GM19455 (cell line): ENCODE measurements at regions not wholly inside any gene's neighbourhood (a gene's known extent, or its start where the extent isn't known, plus 50 kb on each side); places are given as distances from the start of the nearest gene placed in this dataset.

ENCODE experiments used
- ATAC-seq: cut with Tn5 transposase; IDR thresholded peaks from one replicate; pipeline ENCODE4 v1.9.1; 2021; ENCODE audit not compliant: unreplicated experiment

DNA sequence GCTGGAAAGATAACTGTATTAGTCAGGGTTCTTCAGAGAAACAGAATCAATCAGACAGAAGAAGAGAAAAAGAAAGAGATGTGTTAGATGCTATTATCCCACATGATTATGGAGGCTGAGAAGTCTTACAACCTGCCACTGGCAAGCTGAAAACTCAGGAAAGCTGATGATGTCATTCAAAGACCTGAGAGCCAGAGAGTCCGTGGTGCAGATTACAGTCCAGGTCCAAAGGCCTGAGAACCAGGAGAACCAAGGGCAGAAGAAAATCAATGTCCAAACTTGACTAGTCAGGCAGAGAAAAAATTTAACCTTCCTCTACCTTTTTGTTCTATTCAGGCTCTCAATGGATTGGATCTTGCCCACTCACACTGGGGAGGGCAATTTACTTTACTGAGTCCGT, 172.5 kb downstream of the QDPR start:
- ATAC-seq: no peak

DNA sequence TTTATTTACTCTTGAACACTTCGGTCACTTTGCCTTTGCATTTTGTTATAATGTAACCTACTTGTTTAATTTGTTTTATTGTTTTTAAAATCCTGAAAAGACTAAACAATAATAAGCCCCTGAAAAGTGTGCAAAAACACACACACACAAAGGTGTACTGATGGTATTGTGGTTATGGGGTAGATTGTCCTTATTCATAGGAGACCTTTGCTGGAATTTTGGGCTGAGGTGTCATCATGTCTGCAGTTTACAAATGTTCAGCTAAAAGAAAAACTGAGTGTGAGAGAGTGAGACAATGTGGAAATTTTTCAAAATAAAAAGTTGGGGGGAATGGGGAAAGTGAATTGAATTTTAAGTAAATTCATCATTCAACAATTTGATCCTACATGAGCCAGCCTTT, 174.9 kb downstream of the QDPR start:
- no peak for ATAC-seq

DNA sequence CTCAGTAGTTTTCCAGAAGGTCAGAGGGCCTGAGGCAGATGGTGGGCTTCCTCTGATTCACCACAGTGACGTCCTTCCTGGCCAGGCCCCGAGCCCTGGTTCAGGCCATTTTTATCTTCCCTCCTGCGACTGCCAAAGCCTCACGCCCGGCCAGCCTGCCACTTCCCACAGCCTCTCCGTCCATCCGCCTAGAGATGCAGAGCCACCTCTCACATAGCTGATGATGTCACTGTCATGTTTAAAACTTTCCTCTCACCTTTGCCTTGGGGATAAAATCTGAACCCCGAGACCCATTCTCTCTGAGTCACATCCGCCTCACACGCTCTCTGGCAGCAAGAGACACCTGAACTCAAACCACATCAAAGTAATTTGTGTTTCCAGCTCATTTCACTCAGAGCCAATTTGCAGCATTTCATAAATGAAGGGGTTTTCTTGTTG, 175.3 kb downstream of the QDPR start:
- ATAC-seq: peak; percentile 91

GRCh38 chr4:17336069-17336468, 175.8 kb downstream of the QDPR start:
- no peak for ATAC-seq

DNA sequence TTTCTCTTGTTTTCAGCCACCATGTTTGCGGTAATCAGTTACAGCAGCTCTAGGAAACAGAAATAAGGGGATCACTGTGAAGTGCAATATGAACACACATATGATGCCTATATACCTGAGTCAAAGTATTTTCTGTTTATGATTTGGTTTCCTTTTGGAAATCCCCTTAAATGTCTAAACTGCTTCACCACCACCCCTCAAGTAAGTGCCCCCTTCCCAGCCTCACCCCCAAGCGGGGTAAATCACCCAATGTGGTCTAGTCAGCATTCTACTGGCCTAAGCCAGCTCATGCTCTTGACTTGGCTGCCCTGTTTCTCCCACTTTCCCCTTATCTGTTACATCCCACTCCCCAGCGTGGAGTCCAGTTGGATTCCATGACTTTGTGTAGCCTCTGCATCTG, 176.5 kb downstream of the QDPR start:
- no peak for ATAC-seq

GRCh38 chr4:17332478-17332877, 179.4 kb downstream of the QDPR start:
- ATAC-seq: no peak

DNA sequence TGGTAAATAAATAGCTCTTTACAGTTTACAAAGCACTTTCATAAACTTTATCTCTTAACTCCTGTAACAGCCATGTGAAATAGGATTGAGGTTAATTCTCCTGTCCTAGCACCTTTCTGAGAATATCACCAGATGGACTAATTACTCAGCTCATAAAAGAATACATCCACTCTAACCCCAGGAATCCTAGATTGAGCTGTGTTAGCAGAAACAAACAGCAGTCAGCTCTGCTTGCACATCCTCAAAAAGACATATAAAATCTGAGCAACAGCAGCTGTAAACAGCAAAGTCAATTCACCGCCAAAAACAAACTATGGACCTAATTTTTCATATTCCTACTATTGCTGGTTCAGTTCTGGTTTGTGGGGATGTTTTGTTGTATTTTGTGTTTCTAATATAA, 182.8 kb downstream of the QDPR start:
- no peak for ATAC-seq

GRCh38 chr4:17328141-17328815, 183.6 kb downstream of the QDPR start:
- no peak for ATAC-seq

DNA sequence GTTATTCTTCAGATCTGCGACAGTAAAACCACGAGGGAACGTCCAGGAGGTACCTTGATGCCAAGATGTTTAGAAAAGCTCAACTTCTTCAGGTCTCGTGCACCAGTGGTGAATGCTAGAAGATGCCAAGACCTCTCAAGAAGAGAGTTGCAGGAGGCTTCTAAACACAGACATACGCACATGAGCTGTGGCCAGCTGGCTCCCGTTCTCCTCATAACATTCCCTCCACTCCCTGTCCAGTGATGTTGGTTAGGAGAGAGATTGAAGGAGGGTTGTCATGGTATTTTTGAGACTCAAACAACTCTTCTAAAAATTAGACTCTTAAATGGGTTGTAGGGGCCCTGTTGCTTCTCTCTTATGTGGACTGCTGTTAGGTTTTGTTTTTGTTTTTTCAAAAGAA, 184.3 kb downstream of the QDPR start:
- no peak for ATAC-seq

GRCh38 chr4:17326756-17327155, 185.1 kb downstream of the QDPR start:
- ATAC-seq: no peak

GRCh38 chr4:17325098-17325497, 186.8 kb downstream of the QDPR start:
- no peak for ATAC-seq

DNA sequence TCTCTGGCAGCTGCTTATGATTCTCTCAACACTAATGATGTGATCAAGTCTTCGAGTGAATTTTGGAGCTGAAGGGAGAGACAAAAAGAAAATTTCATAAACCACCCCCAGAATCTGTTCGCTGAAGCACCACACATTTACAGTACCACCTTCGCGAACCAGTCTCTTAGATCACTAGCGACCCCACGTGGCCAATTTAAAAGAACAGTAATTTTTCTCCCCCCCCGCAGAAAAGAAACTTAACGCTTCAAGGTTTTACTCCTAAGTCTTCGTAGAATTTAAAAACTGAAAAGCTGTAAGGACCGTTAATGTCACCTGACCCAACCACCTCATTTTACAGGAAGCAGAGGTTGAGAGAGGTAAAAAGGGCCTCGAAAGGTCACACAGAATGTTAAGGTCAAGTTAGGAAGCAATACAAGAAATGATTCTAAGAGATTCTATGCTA, 187.5 kb downstream of the QDPR start:
- ATAC-seq: no peak

DNA sequence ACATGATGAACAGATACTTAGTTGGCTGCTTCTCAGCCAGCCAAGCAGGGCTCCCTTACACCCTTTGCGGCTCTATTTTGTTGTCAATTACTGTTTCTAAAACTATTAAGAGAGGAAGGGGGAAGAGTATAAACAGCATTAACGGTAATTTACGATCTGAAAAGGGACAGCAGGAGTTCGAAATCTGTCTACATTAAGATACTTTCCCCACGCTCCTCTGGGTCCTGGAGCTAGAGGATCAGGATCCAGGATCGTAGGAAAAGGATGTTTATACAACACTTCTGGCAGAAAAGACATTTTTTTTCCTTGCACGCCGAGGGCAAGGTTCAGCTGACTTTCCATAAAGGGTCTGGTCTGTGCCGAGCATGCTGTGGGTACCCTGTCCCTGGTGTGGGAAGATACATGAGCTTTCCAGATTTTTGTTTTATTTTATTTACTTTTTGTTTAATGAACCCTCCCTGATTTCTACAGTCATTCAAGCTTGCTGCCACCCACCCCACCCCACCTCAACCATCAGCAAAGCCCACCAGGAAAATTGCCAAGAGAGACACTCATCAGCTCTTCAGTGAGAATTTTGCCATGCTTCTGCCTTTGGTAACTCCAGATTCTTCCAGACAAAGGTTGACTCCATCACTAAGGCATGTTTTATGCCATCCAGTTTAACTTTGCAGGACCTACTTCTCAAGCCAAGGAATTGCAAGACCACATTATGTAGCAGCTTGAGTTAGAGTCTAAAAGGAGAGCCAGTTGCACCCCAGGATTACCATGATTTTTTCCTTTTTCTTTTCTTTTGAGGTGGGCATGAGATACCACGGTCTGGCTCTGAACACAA, 188.1 kb downstream of the QDPR start:
- ATAC-seq: no peak

DNA sequence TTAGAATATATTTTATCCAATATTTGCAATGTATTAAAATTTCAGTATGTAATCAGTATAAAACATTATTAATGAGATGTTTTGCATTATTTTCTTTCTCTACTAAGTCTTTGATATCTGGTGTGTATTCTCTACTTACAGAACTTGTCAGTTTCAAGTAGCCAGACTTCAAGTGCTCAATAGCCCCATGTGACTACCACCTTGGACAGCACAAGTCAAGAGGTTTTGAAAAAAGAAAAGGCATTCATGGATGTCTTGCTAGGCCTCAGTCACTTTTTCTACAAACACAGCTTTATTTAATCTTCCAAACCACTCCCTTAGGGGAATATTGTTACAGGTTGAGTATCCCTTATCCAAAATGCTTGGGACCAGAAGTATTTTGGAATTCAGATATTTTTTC, 189.4 kb downstream of the QDPR start:
- no peak for ATAC-seq

DNA sequence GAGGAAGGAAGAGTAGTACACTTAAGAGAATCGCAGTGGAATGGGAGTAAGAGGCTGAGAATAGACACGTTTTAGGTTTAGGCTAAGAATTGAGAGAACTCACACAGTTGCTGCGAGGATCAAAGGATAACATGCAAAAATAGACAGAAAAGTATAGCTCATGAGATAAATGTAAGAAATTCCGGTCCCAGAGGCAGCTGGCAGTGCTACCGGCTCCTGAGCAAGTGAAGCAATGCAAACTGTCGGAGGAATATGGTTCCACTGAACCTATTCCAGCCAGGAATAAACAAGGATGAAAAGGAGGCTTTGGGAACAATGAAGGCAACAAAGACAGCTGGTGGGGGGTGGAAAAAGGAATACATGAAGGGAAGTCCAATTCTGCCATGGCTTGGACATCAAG, 191.8 kb downstream of the QDPR start:
- no peak for ATAC-seq

DNA sequence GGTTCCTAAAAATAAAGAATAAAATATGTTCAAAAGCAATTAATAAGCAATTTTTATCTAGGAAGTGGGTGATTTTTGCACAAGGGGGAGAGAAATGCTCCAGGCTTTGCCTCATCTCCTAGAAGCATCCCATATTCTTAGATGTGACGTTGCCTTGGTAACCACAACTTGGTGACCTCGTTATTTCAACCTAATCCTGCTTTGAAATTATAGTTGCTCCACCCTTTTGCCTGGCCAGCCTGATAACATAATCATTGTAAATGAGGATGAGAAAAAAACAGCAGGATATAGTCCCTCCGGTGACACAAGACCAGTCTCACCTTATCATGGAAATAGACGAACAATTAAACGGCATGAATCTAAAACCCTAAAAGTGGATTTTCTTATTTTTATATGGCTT, 194.4 kb downstream of the QDPR start:
- no peak for ATAC-seq

- ATAC-seq: no peak
Measured at GRCh38 chr4:17316566-17316965, 195.3 kb downstream of the QDPR start.

- no peak for ATAC-seq
Measured at GRCh38 chr4:17315459-17315858, 196.4 kb downstream of the QDPR start.

GRCh38 chr4:17313194-17313593, 198.7 kb downstream of the QDPR start:
- ATAC-seq: no peak

GRCh38 chr4:17310269-17310652, 201.6 kb downstream of the QDPR start:
- peak; percentile 60 for ATAC-seq

- ATAC-seq: no peak
Measured at GRCh38 chr4:17309567-17310268, 202.2 kb downstream of the QDPR start.

DNA sequence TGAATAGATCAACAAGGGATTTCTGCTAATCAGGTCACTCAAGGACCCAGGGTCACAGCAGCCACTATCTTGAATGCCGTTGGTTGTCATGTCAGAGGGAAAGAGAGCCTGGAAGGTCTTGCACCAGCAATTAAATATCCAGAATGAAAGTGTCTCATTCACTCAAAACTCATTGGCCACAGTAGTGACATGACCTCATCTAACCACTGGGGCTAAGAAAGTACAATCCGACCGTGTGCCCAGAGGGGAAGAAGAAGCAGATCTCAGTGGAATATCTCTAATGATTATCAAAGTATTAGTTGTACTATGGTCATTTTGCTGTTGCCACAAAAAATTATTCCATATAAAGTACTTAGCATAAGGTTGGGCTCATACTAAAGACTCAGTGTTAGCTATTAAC, 210.0 kb downstream of the QDPR start:
- no peak for ATAC-seq
